HG03442 (cell line): ENCODE measurements at regions not wholly inside any gene's neighbourhood (a gene's known extent, or its start where the extent isn't known, plus 50 kb on each side); places are given as distances from the start of the nearest gene placed in this dataset.
A peak's percentile ranks its signal among the peaks of the same experiment; 100 is the strongest.

Source experiments
- ATAC-seq: cut with Tn5 transposase; IDR thresholded peaks from one replicate; pipeline ENCODE4 v1.9.1; 2021; ENCODE audit warnings: mild to moderate bottlenecking, moderate library complexity; ENCODE audit not compliant: unreplicated experiment

GRCh38 chr13:103325672-103326071 lies 259.5 kb upstream of the SLC10A2 start:
- no peak for ATAC-seq

GRCh38 chr13:103324641-103325040 lies 258.4 kb upstream of the SLC10A2 start:
- ATAC-seq = no peak

- no peak for ATAC-seq
Measured at GRCh38 chr13:103315711-103316110, 249.5 kb upstream of the SLC10A2 start.

GRCh38 chr13:103312467-103312866 lies 246.2 kb upstream of the SLC10A2 start:
- ATAC-seq = no peak

- no peak for ATAC-seq
Measured at GRCh38 chr13:103308667-103309066, 242.4 kb upstream of the SLC10A2 start.

- no peak for ATAC-seq
Measured at GRCh38 chr13:103306163-103306562, 239.9 kb upstream of the SLC10A2 start.

- no peak for ATAC-seq
Measured at GRCh38 chr13:103303078-103303651, 236.9 kb upstream of the SLC10A2 start.

- no peak for ATAC-seq
Measured at GRCh38 chr13:103302676-103303075, 236.5 kb upstream of the SLC10A2 start.

GRCh38 chr13:103299079-103299478 lies 232.9 kb upstream of the SLC10A2 start:
- ATAC-seq = no peak

GRCh38 chr13:103297083-103297482 lies 230.9 kb upstream of the SLC10A2 start:
- ATAC-seq = no peak

GRCh38 chr13:103291798-103292572 lies 225.8 kb upstream of the SLC10A2 start:
- ATAC-seq = no peak

GRCh38 chr13:103291226-103291625 lies 225.0 kb upstream of the SLC10A2 start:
- no peak for ATAC-seq

GRCh38 chr13:103289681-103290080 lies 223.5 kb upstream of the SLC10A2 start:
- no peak for ATAC-seq

GRCh38 chr13:103288114-103288513 lies 221.9 kb upstream of the SLC10A2 start:
- ATAC-seq = peak; percentile 38

GRCh38 chr13:103287659-103288058 lies 221.4 kb upstream of the SLC10A2 start:
- peak; percentile 34 for ATAC-seq

- no peak for ATAC-seq
Measured at GRCh38 chr13:103284466-103284865, 218.2 kb upstream of the SLC10A2 start.

GRCh38 chr13:103283451-103283820 lies 217.2 kb upstream of the SLC10A2 start:
- ATAC-seq = no peak

- no peak for ATAC-seq
Measured at GRCh38 chr13:103282571-103283450, 216.6 kb upstream of the SLC10A2 start.

GRCh38 chr13:103277959-103278694 lies 211.9 kb upstream of the SLC10A2 start:
- no peak for ATAC-seq

- peak; percentile 84 for ATAC-seq
Measured at GRCh38 chr13:103276775-103277498, 210.7 kb upstream of the SLC10A2 start.
